ENCODE measurements at regions not wholly inside any gene's neighbourhood (a gene's known extent, or its start where the extent isn't known, plus 50 kb on each side); places are given as distances from the start of the nearest gene placed in this dataset.

GRCh38 chr6:98547634-98548033, 286.7 kb upstream of the POU3F2 start:
- Histone ChIP-seq H3K4me3 (ENCODE audit: low read depth, low read length) (no peak overlapping the region), H3K27ac (ENCODE audit: low read depth, low read length) (no peak overlapping the region), H3K27me3 (ENCODE audit: control insufficient read depth, insufficient read depth, low read length) (no peaks in the 10 kb centered on the region), H3K9me3 (ENCODE audit: control insufficient read depth, insufficient read depth, low read length) (no peaks in the 10 kb centered on the region)
- ChIA-PET CTCF (no interaction called here), POLR2A (no interaction called here)
- no peak for TF ChIP-seq CTCF (IDR thresholded peaks at IDR 0.05; ENCODE audit: low read depth, low read length)
- DNase-seq (ENCODE audit: low read depth, low spot score): no peak

GRCh38 chr6:98548301-98548700, 286.1 kb upstream of the POU3F2 start:
- no peaks in the 10 kb centered on the region for H3K27me3 ChIP-seq (ENCODE audit: control insufficient read depth, insufficient read depth, low read length)
- TF ChIP-seq CTCF (IDR thresholded peaks at IDR 0.05; ENCODE audit: low read depth, low read length): no peak
- no peaks in the 10 kb centered on the region for H3K9me3 ChIP-seq (ENCODE audit: control insufficient read depth, insufficient read depth, low read length)
- no peak overlapping the region for H3K4me3 ChIP-seq (ENCODE audit: low read depth, low read length)
- POLR2A ChIA-PET: no interaction called here
- CTCF ChIA-PET: no interaction called here
- no peak overlapping the region for H3K27ac ChIP-seq (ENCODE audit: low read depth, low read length)
- DNase-seq (ENCODE audit: low read depth, low spot score): no peak

- no peak overlapping the region for H3K4me3 ChIP-seq (ENCODE audit: low read depth, low read length)
- ChIA-PET CTCF (no interaction called here), POLR2A (no interaction called here)
- H3K9me3 ChIP-seq (ENCODE audit: control insufficient read depth, insufficient read depth, low read length): no peaks in the 10 kb centered on the region
- no peak for TF ChIP-seq CTCF (IDR thresholded peaks at IDR 0.05; ENCODE audit: low read depth, low read length)
- no peak overlapping the region for H3K27ac ChIP-seq (ENCODE audit: low read depth, low read length)
- no peaks in the 10 kb centered on the region for H3K27me3 ChIP-seq (ENCODE audit: control insufficient read depth, insufficient read depth, low read length)
- DNase-seq (ENCODE audit: low read depth, low spot score): no peak
Observed at GRCh38 chr6:98560418-98560817, 274.0 kb upstream of the POU3F2 start.

- Histone ChIP-seq H3K27me3 (ENCODE audit: control insufficient read depth, insufficient read depth, low read length) (no peaks in the 10 kb centered on the region), H3K27ac (ENCODE audit: low read depth, low read length) (no peak overlapping the region), H3K4me3 (ENCODE audit: low read depth, low read length) (no peak overlapping the region), H3K9me3 (ENCODE audit: control insufficient read depth, insufficient read depth, low read length) (no peaks in the 10 kb centered on the region)
- no peak for TF ChIP-seq CTCF (IDR thresholded peaks at IDR 0.05; ENCODE audit: low read depth, low read length)
- CTCF ChIA-PET: no interaction called here
- POLR2A ChIA-PET: no interaction called here
- DNase-seq (ENCODE audit: low read depth, low spot score): no peak
Observed at GRCh38 chr6:98560841-98561240, 273.5 kb upstream of the POU3F2 start.

GRCh38 chr6:98566126-98566525, 268.2 kb upstream of the POU3F2 start:
- ChIA-PET POLR2A (no interaction called here), CTCF (no interaction called here)
- Histone ChIP-seq H3K27me3 (ENCODE audit: control insufficient read depth, insufficient read depth, low read length) (no peaks in the 10 kb centered on the region), H3K9me3 (ENCODE audit: control insufficient read depth, insufficient read depth, low read length) (no peaks in the 10 kb centered on the region), H3K27ac (ENCODE audit: low read depth, low read length) (no peak overlapping the region), H3K4me3 (ENCODE audit: low read depth, low read length) (no peak overlapping the region)
- DNase-seq (ENCODE audit: low read depth, low spot score): no peak
- TF ChIP-seq CTCF (IDR thresholded peaks at IDR 0.05; ENCODE audit: low read depth, low read length): no peak

Data from AG04450 (cell line).